ENCODE measurements at regions not wholly inside any gene's neighbourhood (a gene's known extent, or its start where the extent isn't known, plus 50 kb on each side); places are given as distances from the start of the nearest gene placed in this dataset.

- POLR2A ChIA-PET (ENCODE audit: unreplicated experiment), result no interaction called here
- intact Hi-C loops (cut with micrococcal nuclease; ENCODE audit: unreplicated experiment), result no loop called here
Measured at GRCh38 chr4:42341518-42342026, 55.7 kb upstream of the SHISA3 start.

GRCh38 chr4:42342459-42342858, 54.8 kb upstream of the SHISA3 start:
- no peaks in the 10 kb centered on the region for H3K9me2 ChIP-seq (ENCODE audit: insufficient read depth)
- no peak for DNase-seq
- no peak overlapping the region for H3K4me2 ChIP-seq
- no peaks in the 10 kb centered on the region for H3K9me3 ChIP-seq (ENCODE audit: insufficient read depth, low read depth)
- ChIA-PET POLR2A (ENCODE audit: unreplicated experiment) (no interaction called here), CTCF (no interaction called here)
- no peak for TF ChIP-seq EZH2 (IDR thresholded peaks at IDR 0.05; ENCODE audit: low read depth)
- TF ChIP-seq CTCF (conservative IDR thresholded peaks at IDR 0.05), result no peak
- H3K4me3 ChIP-seq, result no peak overlapping the region
- intact Hi-C loops (cut with micrococcal nuclease; ENCODE audit: unreplicated experiment), result no loop called here
- H3F3A ChIP-seq (ENCODE audit: insufficient read depth, low read depth), result no peaks in the 10 kb centered on the region
- no peaks in the 10 kb centered on the region for H4K20me1 ChIP-seq (ENCODE audit: insufficient read depth)
- no TSS peak for BruUV-seq (replicated peaks)
- H3K27ac ChIP-seq, result no peak overlapping the region
- H2AFZ ChIP-seq, result no peak overlapping the region
- H3K79me2 ChIP-seq (ENCODE audit: low read depth), result no peaks in the 10 kb centered on the region
- peaks cover 73% of the 10 kb centered on the region for H3K27me3 ChIP-seq (ENCODE audit: insufficient read depth, low read depth)
- no peaks in the 10 kb centered on the region for H3K4me1 ChIP-seq (replicated peaks; ENCODE audit: insufficient read depth)
- no peaks in the 10 kb centered on the region for H3K36me3 ChIP-seq (ENCODE audit: low read depth)

More at GRCh38 chr4:42341518-42342026, 55.7 kb upstream of the SHISA3 start:
- Histone ChIP-seq H3K36me3 (ENCODE audit: low read depth) (no peaks in the 10 kb centered on the region), H3K27ac (no peak overlapping the region), H3K79me2 (ENCODE audit: low read depth) (no peaks in the 10 kb centered on the region), H4K20me1 (ENCODE audit: insufficient read depth) (no peaks in the 10 kb centered on the region), H3K4me1 (replicated peaks; ENCODE audit: insufficient read depth) (no peaks in the 10 kb centered on the region), H3K9me2 (ENCODE audit: insufficient read depth) (no peaks in the 10 kb centered on the region), H3K9me3 (ENCODE audit: insufficient read depth, low read depth) (no peaks in the 10 kb centered on the region), H3K27me3 (ENCODE audit: insufficient read depth, low read depth) (peaks cover 71% of the 10 kb centered on the region), H3K4me3 (no peak overlapping the region), H3K4me2 (no peak overlapping the region), H2AFZ (no peak overlapping the region), H3F3A (ENCODE audit: insufficient read depth, low read depth) (no peaks in the 10 kb centered on the region)
- no TSS peak for BruUV-seq (replicated peaks)
- DNase-seq, result no peak
- CTCF ChIA-PET, result no interaction called here
- TF ChIP-seq CTCF (conservative IDR thresholded peaks at IDR 0.05) (no peak), EZH2 (IDR thresholded peaks at IDR 0.05; ENCODE audit: low read depth) (no peak)

GRCh38 chr4:42344309-42344708, 53.0 kb upstream of the SHISA3 start:
- H2AFZ ChIP-seq, result no peak overlapping the region
- no peaks in the 10 kb centered on the region for H3K36me3 ChIP-seq (ENCODE audit: low read depth)
- DNase-seq, result no peak
- POLR2A ChIA-PET (ENCODE audit: unreplicated experiment), result no interaction called here
- intact Hi-C loops (cut with micrococcal nuclease; ENCODE audit: unreplicated experiment), result no loop called here
- no peaks in the 10 kb centered on the region for H4K20me1 ChIP-seq (ENCODE audit: insufficient read depth)
- no peak overlapping the region for H3K27ac ChIP-seq
- peaks cover 72% of the 10 kb centered on the region for H3K27me3 ChIP-seq (ENCODE audit: insufficient read depth, low read depth)
- no peak overlapping the region for H3K4me2 ChIP-seq
- H3K9me2 ChIP-seq (ENCODE audit: insufficient read depth), result no peaks in the 10 kb centered on the region
- no peaks in the 10 kb centered on the region for H3K4me1 ChIP-seq (replicated peaks; ENCODE audit: insufficient read depth)
- H3K4me3 ChIP-seq, result no peak overlapping the region
- no TSS peak for BruUV-seq (replicated peaks)
- TF ChIP-seq EZH2 (IDR thresholded peaks at IDR 0.05; ENCODE audit: low read depth) (no peak), CTCF (conservative IDR thresholded peaks at IDR 0.05) (no peak)
- no peaks in the 10 kb centered on the region for H3F3A ChIP-seq (ENCODE audit: insufficient read depth, low read depth)
- no peaks in the 10 kb centered on the region for H3K79me2 ChIP-seq (ENCODE audit: low read depth)
- CTCF ChIA-PET, result no interaction called here
- no peaks in the 10 kb centered on the region for H3K9me3 ChIP-seq (ENCODE audit: insufficient read depth, low read depth)
